ENCODE measurements at regions not wholly inside any gene's neighbourhood (a gene's known extent, or its start where the extent isn't known, plus 50 kb on each side); places are given as distances from the start of the nearest gene placed in this dataset.

DNA sequence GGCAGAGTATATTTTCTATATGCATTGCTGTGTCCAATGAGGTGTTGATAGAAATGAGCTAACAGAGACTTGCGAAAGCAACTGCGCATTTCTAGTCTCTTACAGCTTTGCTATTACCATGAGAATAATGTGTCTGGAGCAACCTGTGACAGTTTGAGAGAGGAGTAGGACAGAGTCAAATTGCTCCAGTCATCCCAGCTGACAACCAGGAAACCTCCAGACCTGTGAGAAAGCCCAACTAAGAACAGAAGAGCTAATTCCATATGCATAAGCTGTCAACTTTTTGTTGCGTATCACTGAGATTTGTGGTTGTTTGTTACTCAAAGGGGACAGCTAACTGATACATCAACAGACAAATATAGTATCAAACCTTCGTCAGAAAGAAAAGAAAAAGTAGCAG is 354.1 kb upstream of the LRRC7 start:
- no peak for DNase-seq
- H3K27ac ChIP-seq (ENCODE audit: low read length), result no peak overlapping the region
- no peaks in the 10 kb centered on the region for H3K27me3 ChIP-seq (ENCODE audit: control insufficient read depth, insufficient read depth, low read length)
- no peaks in the 10 kb centered on the region for H3K4me1 ChIP-seq (ENCODE audit: control insufficient read depth, insufficient read depth, low read length)
- no peaks in the 10 kb centered on the region for H3K9me3 ChIP-seq (ENCODE audit: control insufficient read depth, low read depth, low read length)
- H3K36me3 ChIP-seq (ENCODE audit: control insufficient read depth, insufficient read depth, low read length), result no peaks in the 10 kb centered on the region
- 83% methylated on average over 2 of the region's 4 CpGs for WGBS (ENCODE audit: insufficient coverage, low lambda C conversion rate)
- no peak overlapping the region for H3K4me3 ChIP-seq (ENCODE audit: low read length)

DNA sequence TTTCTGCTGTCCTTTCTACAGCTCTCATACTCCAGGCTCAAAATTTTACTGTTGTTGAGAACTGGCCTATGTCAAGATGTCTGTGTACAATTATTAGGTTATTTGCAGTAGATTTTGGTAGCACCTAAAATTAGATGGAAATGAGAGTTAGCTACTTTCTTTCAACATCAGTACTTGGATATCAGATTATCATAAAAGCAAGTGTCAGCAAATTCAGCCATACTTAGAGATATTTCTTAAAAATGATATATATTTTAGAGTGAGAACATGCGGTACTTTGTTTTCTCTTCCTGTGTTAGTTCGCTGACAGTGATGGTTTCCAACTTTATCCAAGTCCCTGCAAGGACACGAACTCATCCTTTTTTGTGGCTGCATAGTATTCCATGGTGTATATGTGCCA is 351.8 kb upstream of the LRRC7 start:
- no peaks in the 10 kb centered on the region for H3K4me1 ChIP-seq (ENCODE audit: control insufficient read depth, insufficient read depth, low read length)
- H3K27me3 ChIP-seq (ENCODE audit: control insufficient read depth, insufficient read depth, low read length), result no peaks in the 10 kb centered on the region
- DNase-seq, result no peak
- H3K4me3 ChIP-seq (ENCODE audit: low read length), result no peak overlapping the region
- no CpG with 5 or more reads among the region's 3 CpGs for WGBS (ENCODE audit: insufficient coverage, low lambda C conversion rate)
- H3K9me3 ChIP-seq (ENCODE audit: control insufficient read depth, low read depth, low read length), result no peaks in the 10 kb centered on the region
- no peaks in the 10 kb centered on the region for H3K36me3 ChIP-seq (ENCODE audit: control insufficient read depth, insufficient read depth, low read length)
- H3K27ac ChIP-seq (ENCODE audit: low read length), result no peak overlapping the region

DNA sequence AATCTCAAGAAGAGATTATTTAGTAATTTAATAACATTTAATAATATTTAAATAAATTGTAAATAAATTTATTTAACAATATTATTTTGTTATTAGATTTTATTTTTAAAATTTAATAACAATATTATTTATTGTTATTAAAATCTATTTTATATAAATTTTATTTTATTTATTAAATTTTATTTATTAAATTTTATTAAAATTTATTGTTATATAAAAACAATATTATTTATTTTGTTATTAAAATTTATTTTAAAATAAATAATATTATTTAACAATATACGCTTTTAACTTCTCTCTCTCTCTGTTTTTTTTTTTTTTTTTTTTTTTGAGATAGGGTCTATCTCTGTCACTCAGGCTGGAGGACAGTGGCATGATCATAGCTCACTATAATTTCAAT is 347.1 kb upstream of the LRRC7 start:
- Histone ChIP-seq H3K36me3 (ENCODE audit: control insufficient read depth, insufficient read depth, low read length) (no peaks in the 10 kb centered on the region), H3K4me3 (ENCODE audit: low read length) (no peak overlapping the region), H3K4me1 (ENCODE audit: control insufficient read depth, insufficient read depth, low read length) (no peaks in the 10 kb centered on the region), H3K9me3 (ENCODE audit: control insufficient read depth, low read depth, low read length) (no peaks in the 10 kb centered on the region), H3K27ac (ENCODE audit: low read length) (no peak overlapping the region), H3K27me3 (ENCODE audit: control insufficient read depth, insufficient read depth, low read length) (no peaks in the 10 kb centered on the region)
- WGBS (ENCODE audit: insufficient coverage, low lambda C conversion rate), result 100% methylated on average over 1 of the region's 1 CpG
- DNase-seq, result no peak

DNA sequence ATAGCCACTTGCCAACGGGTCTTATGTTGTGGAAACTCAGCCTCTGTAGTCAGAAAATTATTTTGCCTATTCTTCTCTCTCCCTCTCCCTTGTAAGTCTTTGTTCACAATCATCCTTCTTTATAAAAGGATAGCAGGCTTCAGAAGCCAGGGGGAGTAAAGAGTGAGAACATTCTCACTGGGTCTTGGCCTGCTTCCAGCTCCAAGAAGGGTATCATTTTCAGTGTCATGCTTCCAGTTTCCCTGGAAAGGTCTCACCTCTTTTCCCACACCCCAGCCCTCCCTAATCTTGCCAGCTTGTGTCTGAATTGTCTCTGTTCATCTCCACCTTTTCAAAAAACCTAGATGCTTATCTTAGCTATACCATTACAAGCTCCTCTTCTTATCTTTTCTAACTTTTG is 346.2 kb upstream of the LRRC7 start:
- H3K27ac ChIP-seq (ENCODE audit: low read length), result no peak overlapping the region
- no peaks in the 10 kb centered on the region for H3K4me1 ChIP-seq (ENCODE audit: control insufficient read depth, insufficient read depth, low read length)
- H3K27me3 ChIP-seq (ENCODE audit: control insufficient read depth, insufficient read depth, low read length), result no peaks in the 10 kb centered on the region
- no peak for DNase-seq
- no peaks in the 10 kb centered on the region for H3K9me3 ChIP-seq (ENCODE audit: control insufficient read depth, low read depth, low read length)
- 50% methylated on average over 1 of the region's 1 CpG for WGBS (ENCODE audit: insufficient coverage, low lambda C conversion rate)
- no peak overlapping the region for H3K4me3 ChIP-seq (ENCODE audit: low read length)
- H3K36me3 ChIP-seq (ENCODE audit: control insufficient read depth, insufficient read depth, low read length), result no peaks in the 10 kb centered on the region

DNA sequence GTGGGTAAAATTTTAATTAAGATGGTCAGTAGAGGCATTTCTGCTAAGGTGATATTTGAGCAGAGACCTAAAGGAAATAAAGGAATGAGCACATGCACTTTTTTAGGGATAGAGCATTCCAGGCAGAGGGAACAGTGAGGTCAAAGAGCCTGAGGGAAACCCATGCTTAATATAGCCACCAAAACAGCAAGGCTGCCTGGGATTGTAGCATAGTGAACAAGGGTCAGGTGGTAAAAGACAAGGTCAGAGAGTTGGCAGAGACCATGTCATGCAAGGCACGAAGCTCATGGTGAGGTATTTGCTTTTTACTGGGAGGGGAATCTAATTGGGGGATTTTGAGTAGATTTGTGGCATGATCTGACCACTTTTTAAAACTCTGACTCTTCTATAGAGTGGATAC is 344.6 kb upstream of the LRRC7 start:
- WGBS (ENCODE audit: insufficient coverage, low lambda C conversion rate), result no CpG with 5 or more reads among the region's 1 CpG
- H3K36me3 ChIP-seq (ENCODE audit: control insufficient read depth, insufficient read depth, low read length), result no peaks in the 10 kb centered on the region

DNA sequence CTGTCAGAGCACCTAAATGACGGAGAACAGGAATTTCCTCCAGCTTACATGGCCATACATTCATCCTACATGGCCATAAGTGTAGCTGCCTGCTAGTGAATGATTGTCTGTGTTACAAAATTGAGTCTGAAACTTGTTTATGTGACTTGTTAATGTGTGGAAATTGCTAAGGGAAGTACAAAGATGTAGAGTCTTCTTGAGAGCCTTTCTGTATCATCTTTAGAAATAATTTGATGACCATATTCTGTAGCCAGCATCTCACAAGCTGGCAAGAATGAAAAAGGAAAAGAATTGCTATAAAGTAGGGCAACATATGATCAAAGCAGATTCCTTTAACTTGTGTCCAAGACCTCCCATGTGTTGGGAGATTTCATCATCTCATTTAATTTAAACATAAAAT is 339.2 kb upstream of the LRRC7 start:
- Histone ChIP-seq H3K4me3 (ENCODE audit: low read length) (no peak overlapping the region), H3K4me1 (ENCODE audit: control insufficient read depth, insufficient read depth, low read length) (no peaks in the 10 kb centered on the region), H3K27me3 (ENCODE audit: control insufficient read depth, insufficient read depth, low read length) (no peaks in the 10 kb centered on the region), H3K27ac (ENCODE audit: low read length) (no peak overlapping the region), H3K36me3 (ENCODE audit: control insufficient read depth, insufficient read depth, low read length) (no peaks in the 10 kb centered on the region), H3K9me3 (ENCODE audit: control insufficient read depth, low read depth, low read length) (no peaks in the 10 kb centered on the region)
- DNase-seq, result no peak
- no CpG with 5 or more reads among the region's 1 CpG for WGBS (ENCODE audit: insufficient coverage, low lambda C conversion rate)

More for the DNA sequence above, 344.6 kb upstream of the LRRC7 start:
- Histone ChIP-seq H3K27ac (ENCODE audit: low read length) (no peak overlapping the region), H3K27me3 (ENCODE audit: control insufficient read depth, insufficient read depth, low read length) (no peaks in the 10 kb centered on the region), H3K4me1 (ENCODE audit: control insufficient read depth, insufficient read depth, low read length) (no peaks in the 10 kb centered on the region), H3K4me3 (ENCODE audit: low read length) (no peak overlapping the region), H3K9me3 (ENCODE audit: control insufficient read depth, low read depth, low read length) (no peaks in the 10 kb centered on the region)
- no peak for DNase-seq

DNA sequence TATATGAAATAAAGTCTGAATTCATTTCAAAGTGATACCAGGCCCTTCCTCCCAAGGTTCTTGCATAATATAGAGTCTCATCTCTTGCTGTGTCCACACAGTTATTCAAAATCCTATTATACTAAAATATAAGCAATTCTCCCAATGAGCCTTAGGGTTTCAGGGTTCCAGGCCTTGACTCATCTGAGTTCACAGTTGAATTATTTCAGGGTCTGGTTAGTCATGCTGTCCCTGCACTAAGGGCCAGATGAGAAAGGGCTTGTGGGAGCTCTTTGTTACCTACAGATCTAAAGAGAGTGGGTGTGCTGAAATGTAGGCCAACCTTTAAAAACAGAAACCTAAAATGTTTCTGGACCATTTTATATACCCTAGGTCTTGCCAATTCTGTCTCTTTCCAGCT is 337.5 kb upstream of the LRRC7 start:
- Histone ChIP-seq H3K4me1 (ENCODE audit: control insufficient read depth, insufficient read depth, low read length) (no peaks in the 10 kb centered on the region), H3K4me3 (ENCODE audit: low read length) (no peak overlapping the region), H3K9me3 (ENCODE audit: control insufficient read depth, low read depth, low read length) (no peaks in the 10 kb centered on the region), H3K36me3 (ENCODE audit: control insufficient read depth, insufficient read depth, low read length) (no peaks in the 10 kb centered on the region), H3K27ac (ENCODE audit: low read length) (no peak overlapping the region), H3K27me3 (ENCODE audit: control insufficient read depth, insufficient read depth, low read length) (no peaks in the 10 kb centered on the region)
- no peak for DNase-seq

DNA sequence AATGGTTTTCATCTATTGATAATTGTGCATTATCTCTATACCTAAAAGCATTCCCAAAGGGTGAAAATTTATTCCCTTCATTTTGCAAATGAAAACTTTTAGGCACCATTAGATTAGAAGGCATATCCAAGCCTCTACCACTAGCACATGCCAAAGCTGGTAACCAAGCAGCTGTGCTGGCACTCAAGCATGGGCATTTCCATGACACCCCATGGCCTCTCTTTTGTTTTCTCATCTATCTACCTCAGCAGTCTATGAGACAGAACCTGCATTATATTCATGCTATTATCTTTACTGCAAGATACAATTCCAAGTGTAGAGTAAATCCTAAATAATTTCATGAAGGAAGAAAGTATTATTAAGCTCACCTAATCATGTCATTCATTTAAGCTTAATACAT is 334.3 kb upstream of the LRRC7 start:
- no peaks in the 10 kb centered on the region for H3K36me3 ChIP-seq (ENCODE audit: control insufficient read depth, insufficient read depth, low read length)
- no peaks in the 10 kb centered on the region for H3K9me3 ChIP-seq (ENCODE audit: control insufficient read depth, low read depth, low read length)
- no peaks in the 10 kb centered on the region for H3K4me1 ChIP-seq (ENCODE audit: control insufficient read depth, insufficient read depth, low read length)
- no peak overlapping the region for H3K27ac ChIP-seq (ENCODE audit: low read length)
- H3K27me3 ChIP-seq (ENCODE audit: control insufficient read depth, insufficient read depth, low read length), result no peaks in the 10 kb centered on the region
- H3K4me3 ChIP-seq (ENCODE audit: low read length), result no peak overlapping the region
- no peak for DNase-seq

DNA sequence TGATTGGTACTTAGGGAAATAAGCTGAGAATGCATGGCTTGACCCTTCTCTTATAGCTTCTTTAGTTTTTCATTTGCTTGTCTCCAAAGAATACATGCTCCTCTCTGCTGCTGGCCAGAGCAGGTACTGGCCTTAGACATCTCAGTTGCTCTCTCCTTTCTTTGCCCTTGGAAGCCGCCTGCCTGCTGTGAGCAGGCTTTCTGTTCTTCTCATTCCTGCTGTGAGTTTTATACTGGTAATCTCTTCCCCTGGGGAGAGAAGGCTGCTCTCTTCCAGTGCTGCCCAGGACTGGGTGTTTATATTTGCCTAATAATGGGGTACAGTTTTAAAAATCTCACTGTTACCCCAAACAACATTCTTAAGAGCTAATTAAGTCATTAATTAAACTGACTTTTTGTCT is 323.5 kb upstream of the LRRC7 start:
- H3K27ac ChIP-seq (ENCODE audit: low read length), result no peak overlapping the region
- no peaks in the 10 kb centered on the region for H3K9me3 ChIP-seq (ENCODE audit: control insufficient read depth, low read depth, low read length)
- no peaks in the 10 kb centered on the region for H3K4me1 ChIP-seq (ENCODE audit: control insufficient read depth, insufficient read depth, low read length)
- H3K4me3 ChIP-seq (ENCODE audit: low read length), result no peak overlapping the region
- no peaks in the 10 kb centered on the region for H3K27me3 ChIP-seq (ENCODE audit: control insufficient read depth, insufficient read depth, low read length)
- WGBS (ENCODE audit: insufficient coverage, low lambda C conversion rate), result no CpG with 5 or more reads among the region's 1 CpG
- H3K36me3 ChIP-seq (ENCODE audit: control insufficient read depth, insufficient read depth, low read length), result no peaks in the 10 kb centered on the region
- DNase-seq, result no peak

DNA sequence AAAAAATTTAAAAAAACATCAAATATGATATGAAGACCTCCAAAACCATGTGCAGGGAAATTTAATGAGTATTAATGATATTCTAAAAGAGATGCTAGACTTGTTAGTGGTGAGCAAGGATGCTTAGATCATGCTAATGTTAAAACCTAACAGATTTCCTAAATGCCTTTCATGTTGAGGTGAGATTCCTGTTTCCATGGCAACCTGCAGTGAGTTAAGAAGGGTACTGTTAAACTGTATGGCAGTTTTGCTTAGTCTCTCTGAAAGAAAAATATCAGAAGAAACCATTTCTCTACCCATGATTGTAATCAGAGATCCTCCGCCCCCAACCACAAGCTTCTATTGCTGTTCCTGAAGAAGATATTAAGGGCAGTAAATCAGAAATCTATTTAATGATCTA is 321.6 kb upstream of the LRRC7 start:
- no peaks in the 10 kb centered on the region for H3K4me1 ChIP-seq (ENCODE audit: control insufficient read depth, insufficient read depth, low read length)
- H3K36me3 ChIP-seq (ENCODE audit: control insufficient read depth, insufficient read depth, low read length), result no peaks in the 10 kb centered on the region
- H3K27me3 ChIP-seq (ENCODE audit: control insufficient read depth, insufficient read depth, low read length), result no peaks in the 10 kb centered on the region
- H3K27ac ChIP-seq (ENCODE audit: low read length), result no peak overlapping the region
- H3K9me3 ChIP-seq (ENCODE audit: control insufficient read depth, low read depth, low read length), result no peaks in the 10 kb centered on the region
- no peak overlapping the region for H3K4me3 ChIP-seq (ENCODE audit: low read length)
- WGBS (ENCODE audit: insufficient coverage, low lambda C conversion rate), result 100% methylated on average over 1 of the region's 1 CpG
- no peak for DNase-seq

DNA sequence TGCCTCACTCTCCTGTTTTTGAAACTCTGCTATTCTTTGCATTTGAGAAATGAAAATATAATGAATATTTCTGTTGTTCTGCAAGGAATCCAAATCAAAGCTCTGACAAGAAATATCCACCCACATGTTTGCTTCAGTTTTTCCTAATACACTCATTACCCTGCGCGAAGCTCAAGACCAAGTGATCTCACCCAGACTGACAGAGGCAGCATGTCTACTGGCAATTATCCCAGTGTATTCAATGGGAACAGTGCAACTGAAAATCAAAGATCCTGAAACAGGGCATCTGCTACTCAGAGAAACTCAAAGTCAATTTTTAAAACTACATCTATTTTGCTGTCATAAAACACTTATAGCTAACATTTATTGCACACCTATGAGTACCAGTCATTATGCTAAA is 321.0 kb upstream of the LRRC7 start:
- WGBS (ENCODE audit: insufficient coverage, low lambda C conversion rate), result no CpG with 5 or more reads among the region's 2 CpGs
- Histone ChIP-seq H3K4me3 (ENCODE audit: low read length) (no peak overlapping the region), H3K36me3 (ENCODE audit: control insufficient read depth, insufficient read depth, low read length) (no peaks in the 10 kb centered on the region), H3K4me1 (ENCODE audit: control insufficient read depth, insufficient read depth, low read length) (no peaks in the 10 kb centered on the region), H3K27me3 (ENCODE audit: control insufficient read depth, insufficient read depth, low read length) (no peaks in the 10 kb centered on the region), H3K9me3 (ENCODE audit: control insufficient read depth, low read depth, low read length) (no peaks in the 10 kb centered on the region), H3K27ac (ENCODE audit: low read length) (no peak overlapping the region)
- DNase-seq, result no peak

All from large intestine (tissue), 3 donors.